MM.1S (cell line): ENCODE measurements at regions not wholly inside any gene's neighbourhood (a gene's known extent, or its start where the extent isn't known, plus 50 kb on each side); places are given as distances from the start of the nearest gene placed in this dataset.

Experiments used
- EZH2 ChIP-seq: fragments of 300-600 bp; sonication (generic); optimal IDR thresholded peaks from 2 replicates; pipeline ENCODE3; 2017; ENCODE audit warnings: low read depth, mild to moderate bottlenecking, antibody characterized with exemption, low read length, mixed read lengths
- TF ChIP-seq, protein P1 (sequence below): fragments of 300-600 bp; sonication (generic); IDR thresholded peaks from 2 replicates; pipeline ENCODE4 v1.5.1; 2016; ENCODE audit warnings: antibody characterized with exemption, low read length, mixed read lengths

GRCh38 chrX:137882960-137883359, 317.0 kb downstream of the ZIC3 start:
- TF ChIP-seq, protein P1, sequence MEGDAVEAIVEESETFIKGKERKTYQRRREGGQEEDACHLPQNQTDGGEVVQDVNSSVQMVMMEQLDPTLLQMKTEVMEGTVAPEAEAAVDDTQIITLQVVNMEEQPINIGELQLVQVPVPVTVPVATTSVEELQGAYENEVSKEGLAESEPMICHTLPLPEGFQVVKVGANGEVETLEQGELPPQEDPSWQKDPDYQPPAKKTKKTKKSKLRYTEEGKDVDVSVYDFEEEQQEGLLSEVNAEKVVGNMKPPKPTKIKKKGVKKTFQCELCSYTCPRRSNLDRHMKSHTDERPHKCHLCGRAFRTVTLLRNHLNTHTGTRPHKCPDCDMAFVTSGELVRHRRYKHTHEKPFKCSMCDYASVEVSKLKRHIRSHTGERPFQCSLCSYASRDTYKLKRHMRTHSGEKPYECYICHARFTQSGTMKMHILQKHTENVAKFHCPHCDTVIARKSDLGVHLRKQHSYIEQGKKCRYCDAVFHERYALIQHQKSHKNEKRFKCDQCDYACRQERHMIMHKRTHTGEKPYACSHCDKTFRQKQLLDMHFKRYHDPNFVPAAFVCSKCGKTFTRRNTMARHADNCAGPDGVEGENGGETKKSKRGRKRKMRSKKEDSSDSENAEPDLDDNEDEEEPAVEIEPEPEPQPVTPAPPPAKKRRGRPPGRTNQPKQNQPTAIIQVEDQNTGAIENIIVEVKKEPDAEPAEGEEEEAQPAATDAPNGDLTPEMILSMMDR = no peak
- TF ChIP-seq EZH2 = no peak
